ENCODE measurements at regions not wholly inside any gene's neighbourhood (a gene's known extent, or its start where the extent isn't known, plus 50 kb on each side); places are given as distances from the start of the nearest gene placed in this dataset.

DNA sequence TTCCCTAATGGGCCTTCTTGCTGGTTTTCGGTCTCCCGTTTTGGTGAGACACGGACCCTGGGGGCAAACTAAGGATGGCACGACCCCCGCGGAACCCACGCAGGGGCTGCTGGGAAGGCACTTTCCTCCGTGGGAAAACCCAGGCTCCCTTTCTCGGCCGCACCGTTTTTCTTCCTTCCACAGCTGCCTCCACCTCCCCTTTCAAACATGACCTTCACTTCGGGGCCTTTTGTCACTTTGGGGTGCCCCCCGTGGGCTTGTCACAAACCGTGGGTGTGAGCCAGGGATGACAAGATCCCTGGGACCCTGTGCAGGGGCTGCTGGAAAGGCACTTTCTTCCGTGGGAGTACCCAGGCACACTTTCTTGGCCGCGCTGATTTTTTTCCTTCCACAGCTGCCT, 268.7 kb downstream of the ALG10 start:
- no peak for DNase-seq (ENCODE audit: low read depth)

DNA sequence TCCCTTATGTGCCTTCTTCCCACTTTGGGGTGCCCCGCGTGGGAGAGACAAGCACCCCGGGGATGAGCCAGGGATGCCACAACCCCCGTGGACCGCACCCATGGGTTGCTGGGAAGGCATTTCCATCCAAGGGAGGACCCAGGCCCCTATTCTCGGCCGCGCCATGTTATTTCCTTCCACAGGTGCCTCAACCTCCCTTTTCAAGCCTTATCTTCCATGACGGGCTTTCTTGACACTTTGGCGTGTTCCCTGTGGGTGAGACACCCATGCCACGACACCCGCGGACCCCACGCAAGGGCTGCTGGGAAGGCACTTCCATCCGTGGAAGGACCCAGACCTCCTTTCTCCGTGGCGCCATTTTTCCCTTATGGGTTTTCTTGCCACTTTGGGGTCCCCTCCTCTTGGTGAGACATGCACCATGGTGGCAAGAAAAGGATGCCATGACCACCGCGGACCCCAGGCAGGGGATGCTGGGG, 269.2 kb downstream of the ALG10 start:
- DNase-seq (ENCODE audit: low read depth): no peak

DNA sequence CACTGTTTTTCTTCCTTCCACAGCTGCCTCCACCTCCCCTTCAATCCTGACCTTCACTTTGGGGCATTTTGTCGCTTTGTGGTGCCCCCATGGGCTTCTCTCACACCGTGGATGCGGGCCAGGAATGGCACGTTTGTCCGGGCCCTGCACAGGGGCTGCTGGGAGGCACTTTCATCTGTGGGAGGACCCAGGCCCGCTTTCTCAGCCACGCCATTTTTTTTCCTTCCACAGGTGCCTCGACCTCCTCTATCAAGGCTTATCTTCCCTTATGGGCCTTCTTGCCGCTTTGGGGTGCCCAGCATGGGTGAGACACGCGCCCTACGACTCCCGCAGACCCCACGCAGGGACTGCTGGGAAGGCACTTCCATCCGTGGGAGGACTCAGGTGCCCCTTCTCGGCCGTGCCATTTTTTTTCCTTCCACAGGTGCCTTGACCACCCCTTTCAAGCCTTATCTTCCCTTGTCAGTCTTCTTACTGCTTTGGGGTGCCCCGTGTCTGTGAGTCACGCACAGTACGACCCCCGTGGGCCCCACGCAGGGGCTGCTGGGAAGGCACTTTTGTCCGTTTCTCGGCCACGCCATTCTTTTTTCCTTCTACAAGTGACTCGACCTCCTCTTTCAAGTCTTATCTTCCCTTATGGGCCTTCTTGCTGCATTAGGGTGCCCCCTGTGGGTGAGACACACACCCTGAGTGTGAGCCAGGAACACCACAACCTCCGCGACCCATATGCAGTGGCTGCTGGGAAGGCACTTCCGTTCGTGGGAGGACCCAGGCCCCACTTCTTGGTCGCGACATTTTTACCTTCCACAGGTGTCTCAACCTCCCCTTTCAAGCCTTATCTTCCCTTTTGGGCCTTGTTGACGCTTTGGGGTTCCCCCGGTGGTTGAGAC, 270.7 kb downstream of the ALG10 start:
- DNase-seq (ENCODE audit: low read depth): no peak

GRCh38 chr12:34294137-34294536, 271.8 kb downstream of the ALG10 start:
- no peak for DNase-seq (ENCODE audit: low read depth)

DNA sequence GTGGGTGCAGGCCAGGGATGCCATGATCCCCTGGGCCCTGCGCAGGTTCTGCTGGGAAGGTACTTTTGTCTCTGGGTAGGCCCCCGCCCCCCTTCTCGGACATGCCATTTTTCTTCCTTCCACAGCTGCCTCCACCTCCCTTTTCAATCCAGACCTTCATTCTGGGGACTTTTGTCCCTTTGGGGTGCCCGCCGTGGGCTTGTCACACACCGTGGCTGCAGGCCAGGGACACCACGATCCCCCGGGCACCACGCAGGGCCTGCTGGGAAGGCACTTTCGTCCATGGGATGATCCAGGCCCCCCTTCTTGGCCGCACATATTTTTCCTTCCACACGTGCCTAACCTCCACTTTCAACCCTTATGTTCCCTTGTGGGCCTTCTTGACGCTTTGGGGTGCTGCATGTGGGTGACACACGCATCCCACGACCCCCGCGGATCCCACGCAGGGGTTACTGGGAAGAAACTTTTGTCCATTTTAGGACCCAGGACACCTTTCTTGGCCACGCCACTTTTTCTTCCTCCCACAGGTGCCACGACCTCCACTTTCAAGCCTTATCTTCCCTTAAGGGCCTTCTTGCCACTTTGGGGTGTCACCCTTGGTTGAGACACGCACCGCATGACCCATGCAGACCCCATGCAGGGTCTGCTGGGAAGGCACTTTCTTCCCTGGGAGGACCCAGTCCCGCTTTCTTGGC, 272.5 kb downstream of the ALG10 start:
- DNase-seq (ENCODE audit: low read depth): no peak

GRCh38 chr12:34295366-34296142, 273.3 kb downstream of the ALG10 start:
- DNase-seq (ENCODE audit: low read depth): no peak

DNA sequence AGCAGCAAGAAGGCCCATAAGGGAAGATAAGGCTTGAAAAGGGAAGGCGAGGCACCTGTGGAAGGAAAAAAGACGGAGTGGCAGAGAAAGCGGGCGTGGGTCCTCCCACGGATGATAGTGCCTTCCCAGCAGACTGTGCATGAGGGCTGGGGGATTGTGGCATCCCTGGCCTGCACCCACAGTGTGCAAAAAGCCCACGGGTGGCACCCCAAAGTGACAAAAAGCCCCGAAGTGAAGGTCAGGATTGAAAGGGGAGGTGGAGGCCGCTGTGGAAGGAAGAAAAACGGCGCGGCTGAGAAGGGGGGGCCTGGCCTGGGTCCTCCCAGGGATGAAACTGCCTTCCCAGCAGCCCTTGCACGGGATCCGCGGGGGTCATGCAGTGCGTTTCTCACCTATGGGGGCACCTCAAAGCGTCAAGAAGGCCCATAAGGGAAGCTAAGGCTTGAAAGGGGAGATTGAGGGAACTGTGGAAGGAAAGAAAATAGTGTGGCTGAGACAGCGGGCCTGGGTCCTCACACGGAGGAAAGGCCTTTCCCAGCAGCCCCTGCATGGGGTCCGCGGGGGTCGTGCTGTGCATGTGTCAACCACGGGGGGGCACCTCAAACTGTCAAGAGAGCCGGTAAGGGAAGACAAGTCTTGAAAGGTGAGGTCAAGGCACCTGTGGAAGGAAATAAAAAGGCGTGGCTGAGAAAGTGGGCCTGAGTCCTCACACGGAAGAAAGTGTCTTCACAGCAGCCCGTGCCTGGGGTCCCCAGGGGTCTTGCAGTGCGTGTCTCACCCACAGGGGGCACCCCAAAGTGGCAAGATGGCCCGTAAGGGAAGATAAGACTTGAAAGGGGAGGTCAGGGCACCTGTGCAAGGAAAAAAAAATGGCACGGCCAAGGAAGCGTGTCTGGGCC, 274.1 kb downstream of the ALG10 start:
- no peak for DNase-seq (ENCODE audit: low read depth)

- DNase-seq (ENCODE audit: low read depth): no peak
Measured at GRCh38 chr12:34297126-34297789, 275.0 kb downstream of the ALG10 start.

DNA sequence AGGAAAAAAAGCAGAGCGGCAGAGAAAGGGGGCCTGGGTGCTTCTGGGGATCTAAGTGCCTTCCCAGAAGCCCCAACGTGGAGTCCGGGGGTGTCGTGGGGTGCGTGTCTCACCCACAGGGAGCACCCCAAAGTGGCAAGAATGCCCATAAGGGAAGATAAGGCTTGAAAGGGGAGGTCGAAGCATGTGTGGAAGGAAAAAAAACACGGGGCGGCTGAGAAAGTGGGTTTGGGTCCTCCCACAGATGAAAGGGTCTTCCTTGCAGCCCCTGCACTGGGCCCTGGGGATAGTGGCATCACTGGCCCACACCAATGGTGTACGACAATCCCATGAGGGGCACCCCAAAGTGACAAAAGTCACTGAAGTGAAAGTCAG, 275.5 kb downstream of the ALG10 start:
- DNase-seq (ENCODE audit: low read depth): no peak

DNA sequence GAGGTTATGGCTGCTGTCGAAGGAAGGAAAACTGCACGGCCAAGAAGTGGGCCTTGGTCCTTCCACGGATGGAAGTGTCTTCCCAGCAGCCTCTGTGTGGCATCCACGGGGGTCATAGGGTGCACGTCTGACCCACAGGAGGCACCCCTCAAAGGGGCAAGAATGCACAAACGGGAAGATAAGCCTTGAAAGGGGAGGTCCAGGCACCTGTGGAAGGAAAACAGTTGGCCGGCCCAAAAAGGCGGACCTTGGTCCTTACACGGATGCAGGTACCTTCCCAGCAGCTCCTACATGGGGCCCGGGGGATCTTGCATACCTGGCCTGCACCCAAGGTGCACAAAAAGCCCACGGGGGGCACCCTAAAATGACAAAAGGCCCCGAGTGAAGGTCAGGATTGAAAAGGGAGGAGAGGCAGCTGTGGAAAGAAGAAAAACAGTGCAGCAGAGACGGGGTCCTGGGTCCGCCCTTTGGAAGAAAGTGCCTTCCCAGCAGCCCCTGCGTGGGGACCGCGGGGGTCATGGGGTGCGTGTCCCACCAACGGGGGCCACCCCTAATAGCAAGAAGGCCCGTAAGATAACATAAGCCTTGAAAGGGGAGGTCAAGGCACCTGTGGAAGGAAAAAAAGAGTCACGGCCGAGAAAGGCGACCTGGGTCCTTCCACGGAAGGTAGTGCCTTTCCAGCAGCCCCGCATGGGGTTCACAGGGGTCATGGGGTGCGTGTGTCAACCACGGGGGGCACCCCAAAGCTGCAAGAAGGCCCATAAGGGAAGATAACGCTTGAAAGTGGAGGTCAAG, 276.1 kb downstream of the ALG10 start:
- DNase-seq (ENCODE audit: low read depth): no peak

GRCh38 chr12:34298971-34299801, 276.9 kb downstream of the ALG10 start:
- DNase-seq (ENCODE audit: low read depth): no peak

- no peak for DNase-seq (ENCODE audit: low read depth)
Measured at GRCh38 chr12:34299802-34300193, 277.5 kb downstream of the ALG10 start.

- no peak for DNase-seq (ENCODE audit: low read depth)
Measured at GRCh38 chr12:34300376-34301250, 278.3 kb downstream of the ALG10 start.

DNA sequence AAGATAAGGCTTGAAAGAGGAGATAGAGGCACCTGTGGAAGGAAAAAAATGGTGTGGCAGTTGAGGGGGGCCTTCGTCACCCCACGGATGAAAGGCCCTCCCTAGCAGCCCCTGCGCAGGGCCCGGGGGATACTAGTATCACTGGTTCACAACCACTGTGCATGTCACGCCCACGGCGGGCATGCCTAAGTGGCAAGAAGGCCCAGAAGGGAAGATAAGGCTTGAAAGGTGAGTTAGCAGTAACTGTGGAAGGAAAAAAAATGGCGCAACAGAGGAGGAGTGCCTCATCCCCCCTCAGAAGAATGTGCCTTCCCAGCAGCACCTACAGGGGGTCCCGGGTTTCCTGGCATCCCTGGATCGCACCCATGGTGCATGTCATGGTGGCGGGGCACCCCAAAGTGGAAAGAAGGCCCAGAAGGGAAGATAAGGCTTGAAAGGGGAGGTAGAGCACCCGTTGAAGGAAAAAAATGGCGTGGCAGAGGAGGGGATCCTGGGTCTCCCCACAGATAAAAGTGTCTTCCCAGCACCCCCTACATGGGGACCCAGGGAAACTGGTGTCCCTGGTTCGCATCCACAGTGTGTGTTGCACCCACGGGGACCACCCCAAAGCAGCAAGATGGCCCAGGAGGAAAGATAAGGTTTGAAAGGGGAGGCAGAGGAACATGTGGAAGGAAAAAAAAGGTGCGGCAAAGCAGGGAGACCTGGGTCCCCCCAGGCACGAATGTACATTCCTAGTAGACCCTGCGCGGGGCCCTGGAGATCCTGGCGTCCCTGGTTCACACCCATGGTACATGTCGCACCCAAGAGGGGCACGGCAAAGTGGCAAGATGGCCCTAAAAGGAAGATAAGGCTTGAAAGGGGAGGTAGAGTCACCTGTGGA, 279.2 kb downstream of the ALG10 start:
- no peak for DNase-seq (ENCODE audit: low read depth)

- no peak for DNase-seq (ENCODE audit: low read depth)
Measured at GRCh38 chr12:34302131-34302885, 280.0 kb downstream of the ALG10 start.
